ENCODE measurements at regions not wholly inside any gene's neighbourhood (a gene's known extent, or its start where the extent isn't known, plus 50 kb on each side); places are given as distances from the start of the nearest gene placed in this dataset.

DNA sequence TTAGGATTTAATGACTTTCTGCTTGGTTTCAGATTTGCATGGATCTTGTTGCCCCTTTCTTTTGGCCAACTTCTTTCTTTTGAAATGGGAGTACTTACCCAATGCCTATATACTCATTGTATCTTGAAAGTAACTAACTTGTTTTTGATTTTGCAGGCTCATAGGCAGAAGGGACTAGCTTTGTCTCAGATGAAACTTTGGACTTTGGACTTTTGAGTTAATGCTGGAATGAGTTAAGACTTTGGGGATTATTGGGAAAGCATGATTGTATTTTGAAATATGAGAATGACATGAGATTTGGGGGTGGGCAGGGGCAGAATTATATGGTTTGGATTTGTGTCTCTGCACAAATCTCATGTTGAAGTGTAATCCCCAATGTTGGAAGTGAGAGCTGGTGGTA is 657.1 kb downstream of the TMTC2 start:
- H3K4me3 ChIP-seq (replicated peaks in 1 of 3; ENCODE audit: low read depth in 2 of 3, low read length in 3 of 3) = no peak overlapping the region
- H3K9me3 ChIP-seq (replicated peaks in 1 of 2; ENCODE audit: control insufficient read depth in 1 of 2, insufficient read depth in 1 of 2, low read length in 2 of 2) = peaks cover 7 to 18% of the 10 kb centered on the region in 2 donors
- Mint-ChIP-seq H3K27ac (no peak overlapping the region), H3K4me1 (no peaks in the 10 kb centered on the region), H3K27me3 (ENCODE audit: low read depth in 3 of 3) (no peaks in the 10 kb centered on the region), H3K9me3 (peaks cover 1 to 15% (median 9%) of the 10 kb centered on the region in 7 donors), H3K36me3 (no peaks in the 10 kb centered on the region), H3K4me3 (no peak overlapping the region)
- no peak for DNase-seq
- intact Hi-C loops (cut with micrococcal nuclease) = no loop called here
- TF ChIP-seq, protein P1, sequence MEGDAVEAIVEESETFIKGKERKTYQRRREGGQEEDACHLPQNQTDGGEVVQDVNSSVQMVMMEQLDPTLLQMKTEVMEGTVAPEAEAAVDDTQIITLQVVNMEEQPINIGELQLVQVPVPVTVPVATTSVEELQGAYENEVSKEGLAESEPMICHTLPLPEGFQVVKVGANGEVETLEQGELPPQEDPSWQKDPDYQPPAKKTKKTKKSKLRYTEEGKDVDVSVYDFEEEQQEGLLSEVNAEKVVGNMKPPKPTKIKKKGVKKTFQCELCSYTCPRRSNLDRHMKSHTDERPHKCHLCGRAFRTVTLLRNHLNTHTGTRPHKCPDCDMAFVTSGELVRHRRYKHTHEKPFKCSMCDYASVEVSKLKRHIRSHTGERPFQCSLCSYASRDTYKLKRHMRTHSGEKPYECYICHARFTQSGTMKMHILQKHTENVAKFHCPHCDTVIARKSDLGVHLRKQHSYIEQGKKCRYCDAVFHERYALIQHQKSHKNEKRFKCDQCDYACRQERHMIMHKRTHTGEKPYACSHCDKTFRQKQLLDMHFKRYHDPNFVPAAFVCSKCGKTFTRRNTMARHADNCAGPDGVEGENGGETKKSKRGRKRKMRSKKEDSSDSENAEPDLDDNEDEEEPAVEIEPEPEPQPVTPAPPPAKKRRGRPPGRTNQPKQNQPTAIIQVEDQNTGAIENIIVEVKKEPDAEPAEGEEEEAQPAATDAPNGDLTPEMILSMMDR (IDR thresholded peaks at IDR 0.05) = no peak
- no peak overlapping the region for H3K4me2 ChIP-seq (replicated peaks; ENCODE audit: extremely low read depth, low read length, poor library complexity, severe bottlenecking)
- H3K36me3 ChIP-seq (replicated peaks in 1 of 2; ENCODE audit: control insufficient read depth in 1 of 2, insufficient read depth in 2 of 2, low read length in 2 of 2) = no peaks in the 10 kb centered on the region
- no peaks in the 10 kb centered on the region for H3K79me2 ChIP-seq (ENCODE audit: insufficient read depth, low read length)
- H3K27ac ChIP-seq (ENCODE audit: low read depth in 1 of 2, low read length in 2 of 2) = no peak overlapping the region
- H3K4me1 ChIP-seq (ENCODE audit: control insufficient read depth in 1 of 2, insufficient read depth in 2 of 2, low read length in 2 of 2) = no peaks in the 10 kb centered on the region
- no peak overlapping the region for H3K9ac ChIP-seq (ENCODE audit: insufficient read depth, low read length, poor library complexity, severe bottlenecking)
- H3K27me3 ChIP-seq (ENCODE audit: control insufficient read depth in 2 of 2, insufficient read depth in 2 of 2, low read length in 2 of 2) = no peaks in the 10 kb centered on the region
- no peak overlapping the region for H2AFZ ChIP-seq (ENCODE audit: insufficient read depth, low read depth, low read length, poor library complexity, severe bottlenecking)
- no peaks in the 10 kb centered on the region for H4K20me1 ChIP-seq (ENCODE audit: insufficient read depth, low read length)

- intact Hi-C loops (cut with micrococcal nuclease) = no loop called here
- no CpG with 5 or more reads among the region's 2 CpGs for WGBS (ENCODE audit: insufficient coverage)
- Histone ChIP-seq H3K9me3 (replicated peaks in 1 of 2; ENCODE audit: control insufficient read depth in 1 of 2, insufficient read depth in 1 of 2, low read length in 2 of 2) (peaks cover 8 to 18% of the 10 kb centered on the region in 2 donors), H3K79me2 (ENCODE audit: insufficient read depth, low read length) (no peaks in the 10 kb centered on the region), H3K27ac (ENCODE audit: low read depth in 1 of 2, low read length in 2 of 2) (no peak overlapping the region), H4K20me1 (ENCODE audit: insufficient read depth, low read length) (no peaks in the 10 kb centered on the region), H3K4me2 (replicated peaks; ENCODE audit: extremely low read depth, low read length, poor library complexity, severe bottlenecking) (no peak overlapping the region), H3K4me3 (replicated peaks in 1 of 3; ENCODE audit: low read depth in 2 of 3, low read length in 3 of 3) (no peak overlapping the region), H3K36me3 (replicated peaks in 1 of 2; ENCODE audit: control insufficient read depth in 1 of 2, insufficient read depth in 2 of 2, low read length in 2 of 2) (no peaks in the 10 kb centered on the region), H3K4me1 (ENCODE audit: control insufficient read depth in 1 of 2, insufficient read depth in 2 of 2, low read length in 2 of 2) (no peaks in the 10 kb centered on the region), H2AFZ (ENCODE audit: insufficient read depth, low read depth, low read length, poor library complexity, severe bottlenecking) (no peak overlapping the region), H3K9ac (ENCODE audit: insufficient read depth, low read length, poor library complexity, severe bottlenecking) (no peak overlapping the region), H3K27me3 (ENCODE audit: control insufficient read depth in 2 of 2, insufficient read depth in 2 of 2, low read length in 2 of 2) (no peaks in the 10 kb centered on the region)
- Mint-ChIP-seq H3K4me1 (no peaks in the 10 kb centered on the region), H3K9me3 (peaks cover 5 to 13% (median 10%) of the 10 kb centered on the region in 7 donors), H3K36me3 (no peaks in the 10 kb centered on the region), H3K27ac (no peak overlapping the region), H3K27me3 (ENCODE audit: low read depth in 3 of 3) (peaks cover 0 to 2% (median 0%) of the 10 kb centered on the region in 3 donors), H3K4me3 (no peak overlapping the region)
- TF ChIP-seq, protein P1 (IDR thresholded peaks at IDR 0.05) = no peak
- DNase-seq = no peak
These were observed 649.0 kb downstream of the TMTC2 start for GRCh38 chr12:83335748-83336147.

Data from CD14-positive monocyte (primary cell).